ENCODE measurements at regions not wholly inside any gene's neighbourhood (a gene's known extent, or its start where the extent isn't known, plus 50 kb on each side); places are given as distances from the start of the nearest gene placed in this dataset.

DNA sequence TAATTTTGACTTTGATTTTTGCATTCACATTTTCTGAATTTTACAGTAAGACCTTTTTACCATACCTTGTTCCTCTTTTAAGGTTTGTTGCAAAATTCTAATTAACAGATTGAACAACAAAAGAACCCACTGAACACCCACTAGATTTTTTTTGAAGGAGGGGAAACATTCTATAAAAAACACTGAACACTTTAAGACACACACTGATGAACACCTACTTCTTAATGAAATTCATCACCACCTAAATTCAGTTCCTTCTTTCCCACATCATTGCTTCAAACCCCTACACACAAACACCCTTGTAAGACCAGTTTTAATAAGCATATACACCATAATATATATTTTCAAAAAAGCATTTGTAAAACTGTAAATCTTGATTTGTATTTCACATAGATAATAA lies 559.0 kb upstream of the MEF2C start:
- no peaks in the 10 kb centered on the region for H3K9me3 ChIP-seq
- H3K4me1 ChIP-seq, result no peaks in the 10 kb centered on the region
- H3K27ac ChIP-seq, result no peak overlapping the region
- no peak overlapping the region for H3K4me3 ChIP-seq
- TF ChIP-seq POLR2A (IDR thresholded peaks at IDR 0.05) (no peak), POLR2AphosphoS5 (IDR thresholded peaks at IDR 0.05) (no peak), EP300 (IDR thresholded peaks at IDR 0.05) (no peak)
- TF ChIP-seq, protein P1, sequence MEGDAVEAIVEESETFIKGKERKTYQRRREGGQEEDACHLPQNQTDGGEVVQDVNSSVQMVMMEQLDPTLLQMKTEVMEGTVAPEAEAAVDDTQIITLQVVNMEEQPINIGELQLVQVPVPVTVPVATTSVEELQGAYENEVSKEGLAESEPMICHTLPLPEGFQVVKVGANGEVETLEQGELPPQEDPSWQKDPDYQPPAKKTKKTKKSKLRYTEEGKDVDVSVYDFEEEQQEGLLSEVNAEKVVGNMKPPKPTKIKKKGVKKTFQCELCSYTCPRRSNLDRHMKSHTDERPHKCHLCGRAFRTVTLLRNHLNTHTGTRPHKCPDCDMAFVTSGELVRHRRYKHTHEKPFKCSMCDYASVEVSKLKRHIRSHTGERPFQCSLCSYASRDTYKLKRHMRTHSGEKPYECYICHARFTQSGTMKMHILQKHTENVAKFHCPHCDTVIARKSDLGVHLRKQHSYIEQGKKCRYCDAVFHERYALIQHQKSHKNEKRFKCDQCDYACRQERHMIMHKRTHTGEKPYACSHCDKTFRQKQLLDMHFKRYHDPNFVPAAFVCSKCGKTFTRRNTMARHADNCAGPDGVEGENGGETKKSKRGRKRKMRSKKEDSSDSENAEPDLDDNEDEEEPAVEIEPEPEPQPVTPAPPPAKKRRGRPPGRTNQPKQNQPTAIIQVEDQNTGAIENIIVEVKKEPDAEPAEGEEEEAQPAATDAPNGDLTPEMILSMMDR (IDR thresholded peaks at IDR 0.05), result no peak
- H3K27me3 ChIP-seq, result no peaks in the 10 kb centered on the region
- no peaks in the 10 kb centered on the region for H3K36me3 ChIP-seq
- ATAC-seq, result no peak

DNA sequence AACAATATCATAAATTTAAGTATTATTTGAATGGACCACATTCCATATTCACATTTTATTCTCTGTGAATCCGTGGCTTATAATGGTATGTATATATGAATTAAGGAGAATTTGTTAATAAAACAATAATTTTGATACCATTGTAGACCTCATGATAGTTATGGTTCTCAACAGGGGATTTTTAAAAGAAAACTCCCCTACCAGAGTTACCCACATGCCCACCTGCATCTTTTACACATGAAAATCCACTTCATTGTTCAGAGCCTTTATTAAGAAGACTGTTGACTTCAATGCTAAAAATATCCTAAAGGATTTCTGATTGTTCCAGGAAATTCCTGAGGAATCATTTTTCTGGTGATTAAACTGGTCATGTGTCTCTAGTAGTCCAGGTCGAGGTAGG lies 557.7 kb upstream of the MEF2C start:
- 67 to 94% methylated on average over 2 of the region's 2 CpGs for WGBS, 2 donors (ENCODE audit: low coverage in 1 of 2)
- Histone ChIP-seq H3K27me3 (no peaks in the 10 kb centered on the region), H3K4me1 (no peaks in the 10 kb centered on the region), H3K27ac (no peak overlapping the region), H3K4me3 (no peak overlapping the region), H3K9me3 (no peaks in the 10 kb centered on the region), H3K36me3 (no peaks in the 10 kb centered on the region)
- no peak for ATAC-seq
- TF ChIP-seq, protein P1 (IDR thresholded peaks at IDR 0.05), result no peak
- TF ChIP-seq EP300 (IDR thresholded peaks at IDR 0.05), result no peak
- no peak for TF ChIP-seq POLR2AphosphoS5 (IDR thresholded peaks at IDR 0.05)
- TF ChIP-seq POLR2A (IDR thresholded peaks at IDR 0.05), result no peak

DNA sequence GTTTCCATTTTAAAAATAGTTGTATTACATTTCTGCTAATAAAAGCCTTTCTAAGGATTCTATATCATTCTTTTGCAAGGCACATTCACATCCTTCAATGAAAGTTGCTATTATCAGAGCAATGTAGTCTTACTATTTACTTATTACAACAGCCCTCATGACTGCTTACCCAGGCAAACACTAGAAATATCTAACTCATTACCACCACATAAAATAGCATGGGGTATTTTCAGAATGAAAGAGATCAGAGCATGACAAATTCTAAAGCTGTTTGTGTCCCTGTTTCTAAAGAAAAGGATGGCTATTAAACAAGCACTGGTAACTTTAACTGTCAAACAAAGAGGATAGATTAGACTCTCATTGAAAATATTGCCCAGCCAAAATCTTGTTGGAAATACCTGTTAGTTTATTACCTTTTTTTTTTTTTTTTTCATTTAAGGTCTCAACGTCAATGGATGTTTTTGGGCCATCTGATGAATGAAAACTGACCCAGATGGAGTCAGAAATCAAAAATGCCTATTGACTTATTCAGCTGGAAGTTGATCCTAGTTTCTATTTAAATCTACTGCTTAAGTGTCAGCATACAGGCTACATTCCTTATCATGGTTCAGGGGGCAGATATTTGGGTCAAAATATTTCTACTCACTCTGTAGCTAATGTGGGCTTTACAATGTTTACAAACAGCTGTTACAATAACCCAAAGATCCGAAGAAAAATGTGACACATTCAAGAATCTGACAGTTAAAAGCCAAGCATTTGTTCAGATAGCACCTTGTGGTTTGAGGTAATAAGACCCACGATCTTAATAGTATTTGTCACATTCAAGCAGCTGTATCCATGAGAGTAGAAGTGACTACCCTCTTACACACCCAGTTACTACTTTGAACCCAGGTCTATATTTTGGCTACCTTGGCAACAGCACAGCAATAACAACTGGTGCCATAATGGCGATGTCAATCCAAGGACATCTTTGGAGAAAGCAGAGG lies 554.8 kb upstream of the MEF2C start:
- ATAC-seq, result no peak
- no peaks in the 10 kb centered on the region for H3K27me3 ChIP-seq
- no peak overlapping the region for H3K27ac ChIP-seq
- H3K36me3 ChIP-seq, result no peaks in the 10 kb centered on the region
- no peaks in the 10 kb centered on the region for H3K9me3 ChIP-seq
- TF ChIP-seq, protein P1 (IDR thresholded peaks at IDR 0.05), result no peak
- TF ChIP-seq POLR2AphosphoS5 (IDR thresholded peaks at IDR 0.05) (no peak), EP300 (IDR thresholded peaks at IDR 0.05) (no peak), POLR2A (IDR thresholded peaks at IDR 0.05) (no peak)
- no peaks in the 10 kb centered on the region for H3K4me1 ChIP-seq
- no peak overlapping the region for H3K4me3 ChIP-seq
- 45 to 61% methylated on average over 4 of the region's 4 CpGs for WGBS, 2 donors (ENCODE audit: low coverage in 1 of 2)

DNA sequence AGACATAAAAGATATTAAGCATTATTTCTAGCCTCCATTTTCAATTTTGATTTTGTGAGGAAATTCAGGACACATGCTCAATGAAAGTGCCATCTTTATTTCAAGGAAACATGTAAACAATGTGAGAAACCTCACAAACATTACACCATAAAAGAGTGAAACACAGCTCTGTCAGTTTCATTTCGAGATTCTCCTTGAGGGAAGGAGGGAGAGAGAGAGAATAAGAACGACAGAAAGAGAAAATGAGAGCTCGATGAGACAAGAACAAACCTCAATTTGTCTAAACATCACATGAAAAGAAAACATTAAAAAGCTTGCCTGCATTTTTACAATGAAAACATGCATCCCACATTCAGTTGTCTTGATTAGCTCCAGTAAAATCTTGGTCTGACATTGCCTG lies 553.5 kb upstream of the MEF2C start:
- no peak overlapping the region for H3K27ac ChIP-seq
- 59 to 85% methylated on average over 3 of the region's 3 CpGs for WGBS, 2 donors (ENCODE audit: low coverage in 1 of 2)

More for the DNA sequence above, 553.5 kb upstream of the MEF2C start:
- H3K4me3 ChIP-seq, result no peak overlapping the region
- H3K27me3 ChIP-seq, result no peaks in the 10 kb centered on the region
- no peaks in the 10 kb centered on the region for H3K9me3 ChIP-seq
- ATAC-seq, result no peak
- H3K4me1 ChIP-seq, result no peaks in the 10 kb centered on the region
- TF ChIP-seq POLR2A (IDR thresholded peaks at IDR 0.05), result no peak
- TF ChIP-seq EP300 (IDR thresholded peaks at IDR 0.05), result no peak
- TF ChIP-seq, protein P1 (IDR thresholded peaks at IDR 0.05), result no peak
- H3K36me3 ChIP-seq, result no peaks in the 10 kb centered on the region
